GM18511 (cell line): ENCODE measurements at regions not wholly inside any gene's neighbourhood (a gene's known extent, or its start where the extent isn't known, plus 50 kb on each side); places are given as distances from the start of the nearest gene placed in this dataset.
"Not testable (repeated sequence)": the region's sequence is repeated elsewhere in the genome, so short reads cannot be mapped to it uniquely, and the experiment has no call there.

Experiments used
- ATAC-seq: cut with Tn5 transposase; IDR thresholded peaks from one replicate; pipeline ENCODE4 v1.9.1; 2021; ENCODE audit warnings: mild to moderate bottlenecking, moderate library complexity; ENCODE audit not compliant: unreplicated experiment

DNA sequence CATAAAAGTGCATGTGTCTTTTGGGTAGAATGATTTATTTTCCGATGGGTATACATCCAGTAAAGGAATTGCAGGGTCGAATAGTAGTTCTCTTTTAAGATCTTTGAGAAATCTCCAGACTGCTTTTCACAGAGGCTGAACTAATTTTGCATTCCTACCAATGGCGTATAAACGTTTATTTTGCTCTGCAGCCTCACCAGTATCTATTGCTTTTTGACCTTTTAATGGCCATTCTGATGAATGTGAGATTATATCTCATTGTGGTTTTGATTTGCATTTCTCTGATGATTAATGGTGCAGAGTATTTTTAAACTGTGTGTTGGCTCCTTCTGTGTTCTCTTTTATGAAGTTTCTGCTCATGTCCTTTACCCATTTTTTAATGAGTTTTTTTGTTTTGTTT, 1020.1 kb downstream of the NXPH1 start:
- ATAC-seq = no peak

DNA sequence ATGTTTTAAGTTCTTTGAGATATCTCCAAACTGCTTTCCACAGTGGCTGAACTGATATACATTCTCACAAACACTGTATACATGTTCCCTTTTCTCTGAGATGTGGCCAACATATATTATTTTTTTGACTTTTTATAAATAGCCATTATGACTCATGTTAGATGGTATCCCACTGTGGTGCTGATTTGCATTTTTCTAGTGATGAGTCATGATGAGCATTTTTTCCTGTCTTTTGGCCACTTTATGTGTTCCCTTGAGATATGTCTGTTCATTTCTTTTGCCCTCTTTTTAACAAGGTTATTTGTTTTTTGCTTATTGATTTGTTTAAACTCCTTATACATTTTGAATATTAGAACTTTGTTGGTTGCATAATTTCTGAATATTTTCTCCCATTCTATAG, 1055.1 kb downstream of the NXPH1 start:
- peak; percentile 81 for ATAC-seq

DNA sequence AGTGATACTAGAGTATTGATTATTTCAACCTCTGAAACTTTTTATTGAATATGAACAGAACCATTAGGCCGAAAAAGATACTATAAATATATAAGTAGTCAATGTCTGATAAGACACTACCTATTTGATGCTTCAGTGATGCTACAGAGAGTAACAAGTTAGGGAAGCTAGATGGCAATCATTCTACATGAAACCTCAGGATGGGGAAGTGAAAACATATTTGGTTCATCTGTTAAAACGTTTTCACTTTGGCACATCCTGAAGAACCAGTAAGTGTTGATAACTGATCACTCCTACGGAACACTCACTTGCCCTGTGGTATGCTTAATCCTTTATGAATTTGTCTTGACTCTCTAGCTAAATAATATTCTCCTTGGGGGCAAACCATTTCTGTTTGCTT, 1064.9 kb downstream of the NXPH1 start:
- ATAC-seq = peak; percentile 87

DNA sequence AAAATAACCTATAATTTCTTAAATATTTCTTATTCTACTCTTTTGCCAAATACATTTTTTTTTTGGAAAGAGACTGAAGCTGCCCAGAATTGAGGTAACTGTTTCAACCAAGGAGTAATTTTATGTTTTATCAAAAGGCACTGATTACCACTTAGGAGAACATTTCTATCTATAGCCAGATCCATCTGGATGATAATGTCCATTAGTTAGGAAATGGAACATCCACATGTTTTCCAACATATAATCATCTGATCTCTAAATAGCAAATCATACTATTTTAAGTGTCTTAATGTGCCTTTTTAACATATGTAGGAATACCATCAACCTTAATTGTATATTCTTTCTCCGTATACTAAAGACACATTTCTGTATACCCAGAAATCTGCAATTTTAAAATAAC, 1068.9 kb downstream of the NXPH1 start:
- ATAC-seq = no peak

DNA sequence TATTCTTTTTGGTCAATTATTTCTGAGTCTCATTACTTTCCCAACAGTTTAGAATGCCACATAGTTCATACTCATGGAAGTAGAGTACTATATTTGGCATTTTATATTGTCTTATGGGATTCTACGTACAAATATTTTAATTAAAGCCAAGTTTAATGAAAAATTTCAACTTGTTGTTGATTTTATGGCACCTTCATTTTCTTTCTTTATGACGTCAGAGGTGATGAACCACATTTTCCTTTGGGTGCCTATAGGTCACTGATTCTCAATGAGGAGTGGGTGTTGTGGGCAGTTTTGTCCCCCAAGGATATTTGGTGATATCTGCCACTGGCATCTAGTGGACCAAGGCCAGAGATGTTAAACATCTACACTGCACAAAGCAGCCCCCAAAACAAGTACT, 1071.3 kb downstream of the NXPH1 start:
- ATAC-seq = no peak

DNA sequence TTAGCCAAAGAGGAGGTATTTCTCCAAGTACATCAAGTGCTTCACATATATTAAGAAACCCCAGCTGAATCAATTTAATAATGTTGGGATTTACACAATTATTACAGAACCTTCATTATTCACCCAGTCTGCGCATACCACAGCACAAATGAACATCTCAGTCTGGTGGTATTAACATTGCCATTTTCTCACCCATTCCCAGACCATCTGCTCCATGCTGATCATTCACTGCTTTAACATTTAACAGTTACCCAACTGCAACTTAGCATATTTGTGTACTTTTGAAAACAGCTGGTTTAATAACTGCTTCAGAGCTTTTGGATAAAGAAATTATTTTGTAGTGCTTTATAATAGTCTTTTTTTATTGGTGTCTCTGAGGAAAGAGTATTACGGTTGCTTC, 1072.1 kb downstream of the NXPH1 start:
- no peak for ATAC-seq

DNA sequence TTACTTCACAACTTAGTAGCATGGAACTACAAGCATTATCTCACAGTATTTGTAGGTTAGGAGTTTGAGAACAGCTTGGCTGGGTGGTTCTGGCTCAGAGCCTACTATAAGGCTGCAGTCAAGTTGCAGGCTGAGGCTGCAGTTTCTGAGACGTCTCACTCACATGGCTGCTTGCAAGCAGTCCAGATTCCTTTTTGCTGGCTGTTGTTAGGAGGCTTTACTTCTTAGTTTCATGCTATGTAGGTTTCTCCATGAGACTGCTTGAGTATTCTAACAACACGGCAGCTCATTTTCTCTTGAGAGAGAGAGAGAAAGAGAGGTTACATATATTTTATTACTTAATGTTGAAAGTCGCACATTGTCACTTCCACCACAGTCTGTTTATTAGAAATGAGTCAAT, 1073.9 kb downstream of the NXPH1 start:
- no peak for ATAC-seq

DNA sequence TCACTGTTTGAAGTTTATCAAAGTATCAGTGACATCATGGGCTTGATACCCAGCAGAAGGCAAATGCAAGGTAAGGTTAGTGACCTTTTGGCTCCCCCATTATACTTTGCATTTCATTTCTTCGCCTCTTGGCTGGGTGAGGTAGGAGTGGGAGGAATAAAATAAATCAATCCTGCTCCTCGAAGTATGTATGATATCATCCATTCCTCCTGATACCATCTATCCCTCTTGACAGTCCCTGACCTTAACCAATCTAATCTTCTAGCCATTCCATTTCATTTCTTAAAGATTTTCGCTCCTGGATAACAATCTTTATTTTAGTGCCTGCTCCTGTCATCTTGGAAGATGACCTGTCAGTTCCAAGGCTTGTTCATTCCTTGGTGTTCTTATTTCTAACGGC, 1083.3 kb downstream of the NXPH1 start:
- ATAC-seq = no peak

DNA sequence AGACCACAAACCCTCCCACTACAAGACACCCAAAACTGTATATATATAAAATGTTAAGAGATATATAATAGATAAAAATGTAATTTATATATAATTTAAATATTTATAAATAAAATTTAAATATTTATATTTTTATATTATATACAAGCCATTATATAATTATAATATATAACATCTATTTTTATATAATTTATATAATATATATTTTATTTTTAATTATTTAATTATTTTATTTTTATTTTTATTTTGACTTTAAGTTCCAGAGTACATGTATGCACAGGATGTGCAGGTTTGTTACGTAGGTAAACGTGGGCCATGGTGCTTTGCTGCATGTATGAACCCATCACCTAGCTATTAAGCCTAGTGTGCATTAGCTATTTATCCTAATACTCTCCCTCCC, 1090.2 kb downstream of the NXPH1 start:
- no peak for ATAC-seq

DNA sequence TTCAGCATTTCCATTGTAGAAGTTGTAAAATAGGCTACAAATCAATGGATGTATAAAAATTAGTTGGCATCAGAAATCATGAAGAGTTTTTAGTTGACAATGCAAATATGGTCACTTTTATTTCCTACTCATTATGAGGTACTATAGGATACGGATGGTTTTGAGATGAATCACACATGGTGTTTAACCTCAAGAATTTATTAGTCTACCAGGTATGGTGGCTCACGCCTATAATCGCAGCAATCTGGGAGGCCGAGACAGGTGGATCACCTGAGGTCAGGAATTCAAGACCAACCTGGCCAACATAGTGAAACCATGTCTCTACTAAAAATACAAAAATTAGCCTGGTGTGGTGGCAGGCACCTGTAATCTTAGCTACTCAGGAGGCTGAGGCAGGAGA, 1119.0 kb downstream of the NXPH1 start:
- not testable (repeated sequence) for ATAC-seq

DNA sequence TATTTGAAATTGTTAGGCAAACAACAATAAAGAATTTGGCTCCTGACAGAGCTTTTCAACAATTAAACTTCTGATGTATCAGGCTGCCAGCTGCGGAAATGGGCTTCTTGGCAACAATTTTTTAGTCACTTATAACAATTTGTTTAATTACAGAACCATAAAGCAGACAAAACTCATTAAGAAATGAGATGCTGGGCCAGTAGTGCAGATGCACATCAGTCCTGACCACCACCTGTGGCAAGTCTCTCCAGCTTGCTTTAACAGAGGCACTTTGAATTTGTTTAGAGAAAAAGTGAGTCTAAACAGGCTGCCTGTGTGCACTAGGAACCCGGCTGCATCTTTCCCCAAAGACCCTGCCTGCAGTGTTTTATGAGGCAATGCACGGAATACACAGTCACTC, 1124.4 kb downstream of the NXPH1 start:
- ATAC-seq = no peak

DNA sequence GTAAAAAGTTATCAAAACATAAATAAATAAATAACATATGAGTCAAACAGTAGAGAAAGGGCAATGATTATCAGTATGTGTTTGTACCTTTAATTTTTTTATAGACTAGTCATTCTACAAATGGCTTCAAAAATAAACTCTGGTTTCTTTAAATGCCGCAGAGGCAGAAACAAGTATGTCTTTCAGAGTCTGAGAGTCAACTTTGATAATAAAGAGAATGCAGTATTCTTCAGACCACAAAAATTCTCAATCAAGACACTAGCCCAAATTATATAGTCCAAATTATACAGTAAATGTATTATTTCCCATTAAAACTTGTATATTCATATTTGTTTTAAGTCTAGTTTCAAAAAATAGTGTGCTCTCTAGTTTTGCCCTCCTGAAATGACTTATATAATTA, 1142.3 kb downstream of the NXPH1 start:
- ATAC-seq = no peak

DNA sequence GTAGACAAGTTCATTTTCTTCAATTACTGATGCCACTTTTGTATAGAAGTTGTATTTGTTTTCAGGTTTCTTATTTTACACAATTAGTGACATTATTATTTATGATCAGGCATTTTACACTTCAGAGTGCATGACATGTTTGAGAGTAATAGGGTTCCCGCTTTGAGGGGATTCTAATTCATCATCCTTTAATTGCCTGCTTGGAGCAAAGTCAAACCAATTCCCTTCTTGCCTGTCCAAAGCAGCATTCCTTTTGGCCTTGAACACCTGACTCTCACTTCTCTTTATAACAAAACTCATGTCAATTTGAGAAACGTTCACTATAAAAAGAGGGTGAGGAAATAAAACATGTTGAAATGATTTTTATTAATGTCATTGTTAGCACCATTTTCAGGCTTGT, 1149.4 kb downstream of the NXPH1 start:
- ATAC-seq = no peak

DNA sequence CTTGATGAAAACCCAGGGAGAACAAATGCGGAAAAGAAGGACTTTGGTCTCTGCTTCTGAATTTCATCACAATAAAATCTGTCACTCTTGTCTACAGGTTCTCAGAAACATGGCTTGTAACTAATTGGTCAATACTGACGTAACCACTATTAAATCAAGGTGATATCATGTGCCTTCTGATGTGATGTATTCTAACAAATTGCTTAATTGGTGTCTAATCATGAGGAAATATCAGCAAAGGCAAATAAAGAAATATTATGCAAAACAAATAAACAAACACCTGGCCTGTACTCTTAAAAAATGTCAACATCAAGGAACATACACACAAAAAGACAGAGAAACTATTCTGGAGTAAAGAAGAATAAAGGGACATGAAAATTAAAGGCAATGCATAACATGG, 1165.0 kb downstream of the NXPH1 start:
- no peak for ATAC-seq

DNA sequence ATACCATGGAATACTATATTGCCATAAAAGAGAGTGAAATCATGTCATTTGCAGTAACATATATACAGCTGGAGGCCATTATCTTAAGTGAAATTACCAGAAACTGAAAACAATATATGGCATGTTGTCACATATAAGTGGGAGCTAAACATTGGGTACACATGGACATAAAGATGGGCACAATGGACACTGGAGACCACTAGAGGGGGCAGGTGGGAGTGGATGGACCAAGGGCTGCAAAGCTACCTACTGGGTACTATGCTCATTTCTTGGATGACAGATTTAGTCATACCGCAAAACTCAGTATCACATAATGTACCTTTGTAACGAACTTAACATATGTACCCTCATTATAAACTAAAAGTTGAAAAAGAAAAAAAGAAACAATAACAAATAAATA, 1167.6 kb downstream of the NXPH1 start:
- ATAC-seq = no peak

DNA sequence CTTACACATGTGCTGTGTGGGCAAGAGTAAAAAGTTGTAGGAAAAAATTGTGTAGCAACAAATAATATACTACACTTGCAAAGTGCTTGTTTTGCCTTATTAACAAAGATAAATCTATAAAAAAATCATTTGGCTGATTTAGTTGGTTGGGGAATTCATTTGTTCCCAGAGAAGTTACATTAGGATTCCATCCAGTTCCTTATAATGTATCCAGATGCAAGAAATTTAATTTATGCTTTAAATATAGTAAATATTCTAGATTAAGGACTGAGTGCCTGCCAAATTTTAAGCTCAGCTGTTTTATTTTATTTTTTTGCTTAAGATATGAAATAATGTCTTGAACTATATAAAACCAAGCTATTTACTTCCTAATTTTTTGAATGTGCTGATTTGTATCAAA, 1169.9 kb downstream of the NXPH1 start:
- ATAC-seq = no peak

DNA sequence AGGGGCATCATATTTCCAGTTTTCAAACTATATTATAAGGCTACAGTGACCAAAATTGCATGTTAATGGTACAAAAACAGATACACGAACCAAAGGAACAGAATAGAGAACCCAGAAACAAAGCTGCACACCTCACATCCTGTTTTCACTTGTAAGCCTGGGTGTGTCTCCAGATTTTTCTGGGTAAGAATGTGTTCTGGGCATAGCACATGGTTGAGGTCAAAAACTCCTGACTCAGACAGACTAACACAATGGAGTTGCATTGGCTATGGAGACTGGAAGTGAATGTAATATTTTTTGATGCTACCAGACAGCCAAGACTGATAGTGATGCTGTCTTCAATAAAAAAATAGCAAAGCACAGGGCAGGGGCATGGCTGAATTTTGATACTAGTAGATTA, 1175.2 kb downstream of the NXPH1 start:
- no peak for ATAC-seq

DNA sequence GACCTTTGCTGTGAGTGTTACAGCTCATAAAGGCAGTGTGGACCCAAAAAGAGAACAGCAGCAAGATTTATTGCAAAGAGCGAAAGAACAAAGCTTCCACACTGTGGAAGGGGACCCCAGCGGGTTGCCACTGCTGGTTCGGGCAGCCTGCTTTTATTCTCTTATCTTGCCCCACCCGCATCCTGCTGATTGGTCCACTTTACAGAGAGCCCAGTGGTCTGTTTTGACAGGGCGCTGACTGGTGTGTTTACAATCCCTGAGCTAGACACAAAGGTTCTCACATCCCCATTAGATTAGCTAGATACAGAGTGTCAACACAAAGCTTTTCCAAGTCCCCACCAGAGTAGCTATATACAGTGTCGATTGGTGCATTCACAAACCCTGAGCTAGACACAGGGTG, 1187.5 kb downstream of the NXPH1 start:
- not testable (repeated sequence) for ATAC-seq

DNA sequence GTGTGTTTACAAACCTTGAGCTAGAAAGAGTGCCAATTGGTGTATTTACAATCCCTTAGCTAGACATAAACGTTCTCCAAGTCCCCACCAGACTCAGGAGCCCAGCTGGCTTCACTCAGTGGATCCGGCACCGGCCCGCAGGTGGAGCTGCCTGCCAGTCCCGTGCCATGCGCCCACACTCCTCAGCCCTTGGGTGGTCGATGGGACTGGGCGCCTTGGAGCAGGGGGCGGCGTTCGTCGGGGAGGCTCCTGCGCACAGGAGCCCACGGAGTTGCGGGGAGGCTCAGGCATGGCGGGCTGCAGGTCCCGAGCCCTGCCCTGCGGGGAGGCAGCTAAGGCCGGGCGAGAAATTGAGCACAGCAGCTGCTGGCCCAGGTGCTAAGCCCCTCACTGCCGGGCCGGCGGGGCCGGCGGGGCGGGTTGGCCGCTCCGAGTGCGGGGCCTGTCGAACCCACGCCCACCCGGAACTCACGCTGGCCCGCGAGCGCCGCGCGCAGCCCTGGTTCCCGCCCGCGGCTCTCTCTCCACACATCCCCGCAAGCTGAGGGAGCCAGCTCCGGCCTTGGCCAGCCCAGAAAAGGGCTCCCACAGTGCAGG, 1188.0 kb downstream of the NXPH1 start:
- ATAC-seq = not testable (repeated sequence)

DNA sequence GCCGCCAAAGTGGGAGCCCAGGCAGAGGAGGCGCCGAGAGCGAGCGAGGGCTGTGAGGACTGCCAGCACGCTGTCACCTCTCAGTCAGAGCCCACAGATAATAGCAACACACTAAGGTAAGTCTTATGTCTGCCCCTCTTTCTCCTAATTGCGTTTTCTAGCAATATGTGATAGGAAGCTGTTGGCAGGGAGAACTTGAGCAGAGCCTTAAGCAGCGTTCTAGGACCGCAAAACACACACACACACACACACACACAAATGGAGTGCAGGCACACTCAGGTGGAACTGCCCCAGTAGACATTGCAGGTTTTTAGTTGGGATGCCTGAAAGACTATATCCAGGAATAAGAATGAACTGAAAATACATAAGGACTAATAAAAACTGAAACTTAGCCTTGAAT, 1188.5 kb downstream of the NXPH1 start:
- no peak for ATAC-seq

DNA sequence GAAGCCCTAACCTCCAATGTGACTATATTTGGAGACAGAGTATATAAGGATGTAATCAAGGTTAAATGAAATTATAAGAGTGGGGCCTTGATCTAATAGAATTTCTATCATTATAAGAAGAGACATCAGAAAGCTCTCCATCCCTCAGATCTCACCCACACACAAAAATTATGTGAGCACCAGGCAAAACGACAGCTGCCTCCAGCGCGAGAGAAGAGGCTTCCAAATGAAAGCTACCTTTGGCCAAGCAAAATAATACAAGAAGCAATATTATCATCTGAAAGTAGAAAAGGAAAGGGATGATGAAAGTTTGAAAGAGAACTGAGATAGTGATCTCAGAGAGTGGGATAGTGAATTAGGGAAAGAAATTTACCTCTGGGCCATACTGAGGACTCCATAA, 1192.5 kb downstream of the NXPH1 start:
- ATAC-seq = no peak

DNA sequence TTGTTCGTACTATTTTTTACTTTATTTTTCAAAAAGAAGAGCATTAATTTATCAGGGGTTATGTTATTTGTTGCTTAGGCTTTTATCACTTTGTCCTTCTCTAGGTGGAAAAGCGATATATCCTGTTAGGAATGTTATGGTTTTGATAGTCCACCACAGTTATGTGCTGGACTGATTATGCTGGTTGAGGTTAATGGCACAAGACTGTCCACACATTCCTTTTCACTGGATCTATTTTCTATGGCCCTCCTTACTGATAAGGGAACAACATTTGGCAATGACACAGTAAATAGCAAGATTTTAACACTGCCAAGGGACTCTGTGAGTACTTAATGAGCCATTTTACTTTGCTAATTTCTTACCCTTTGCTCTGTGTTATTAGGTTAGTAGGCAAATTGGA, 1212.3 kb downstream of the NXPH1 start:
- no peak for ATAC-seq

DNA sequence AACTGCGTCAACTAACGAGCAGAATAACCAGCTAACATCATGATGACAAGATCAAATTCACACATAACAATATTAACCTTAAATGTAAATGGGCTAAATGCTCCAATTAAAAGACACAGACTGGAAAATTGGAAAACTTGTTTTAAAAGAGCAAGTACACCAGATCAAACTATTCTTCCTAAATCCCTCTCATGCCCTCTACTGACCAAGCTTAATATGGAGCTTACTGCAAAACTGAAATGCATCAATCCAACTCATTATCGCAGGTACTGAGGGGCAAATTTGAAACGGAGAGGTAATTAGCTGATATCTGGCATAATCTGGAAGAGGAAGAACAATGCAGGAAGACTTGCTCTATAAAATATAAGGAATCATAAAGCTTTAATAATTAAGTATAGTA, 1223.8 kb downstream of the NXPH1 start:
- no peak for ATAC-seq
